ENCODE measurements at regions not wholly inside any gene's neighbourhood (a gene's known extent, or its start where the extent isn't known, plus 50 kb on each side); places are given as distances from the start of the nearest gene placed in this dataset.

GRCh38 chr9:13446286-13446937 lies 166.9 kb upstream of the MPDZ start:
- intact Hi-C loops (cut with micrococcal nuclease; ENCODE audit: unreplicated experiment) (no loop called here), in situ Hi-C loops (cut with HindIII; ENCODE audit: low pct_unique_long_range_greater_than_20kb, low sequenced_read_pairs) (no loop called here)
- TF ChIP-seq POLR2AphosphoS5 (IDR thresholded peaks at IDR 0.05; ENCODE audit: low read depth, low read length), result no peak
- TF ChIP-seq, protein P1, sequence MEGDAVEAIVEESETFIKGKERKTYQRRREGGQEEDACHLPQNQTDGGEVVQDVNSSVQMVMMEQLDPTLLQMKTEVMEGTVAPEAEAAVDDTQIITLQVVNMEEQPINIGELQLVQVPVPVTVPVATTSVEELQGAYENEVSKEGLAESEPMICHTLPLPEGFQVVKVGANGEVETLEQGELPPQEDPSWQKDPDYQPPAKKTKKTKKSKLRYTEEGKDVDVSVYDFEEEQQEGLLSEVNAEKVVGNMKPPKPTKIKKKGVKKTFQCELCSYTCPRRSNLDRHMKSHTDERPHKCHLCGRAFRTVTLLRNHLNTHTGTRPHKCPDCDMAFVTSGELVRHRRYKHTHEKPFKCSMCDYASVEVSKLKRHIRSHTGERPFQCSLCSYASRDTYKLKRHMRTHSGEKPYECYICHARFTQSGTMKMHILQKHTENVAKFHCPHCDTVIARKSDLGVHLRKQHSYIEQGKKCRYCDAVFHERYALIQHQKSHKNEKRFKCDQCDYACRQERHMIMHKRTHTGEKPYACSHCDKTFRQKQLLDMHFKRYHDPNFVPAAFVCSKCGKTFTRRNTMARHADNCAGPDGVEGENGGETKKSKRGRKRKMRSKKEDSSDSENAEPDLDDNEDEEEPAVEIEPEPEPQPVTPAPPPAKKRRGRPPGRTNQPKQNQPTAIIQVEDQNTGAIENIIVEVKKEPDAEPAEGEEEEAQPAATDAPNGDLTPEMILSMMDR (IDR thresholded peaks at IDR 0.05), result no peak
- TF ChIP-seq TCF7L2 (IDR thresholded peaks at IDR 0.05; ENCODE audit: low read depth, low read length), result no peak
- TF ChIP-seq SIN3A (IDR thresholded peaks at IDR 0.05; ENCODE audit: borderline replicate concordance, insufficient read depth, low read depth, low read length), result no peak
- TF ChIP-seq, protein P2, sequence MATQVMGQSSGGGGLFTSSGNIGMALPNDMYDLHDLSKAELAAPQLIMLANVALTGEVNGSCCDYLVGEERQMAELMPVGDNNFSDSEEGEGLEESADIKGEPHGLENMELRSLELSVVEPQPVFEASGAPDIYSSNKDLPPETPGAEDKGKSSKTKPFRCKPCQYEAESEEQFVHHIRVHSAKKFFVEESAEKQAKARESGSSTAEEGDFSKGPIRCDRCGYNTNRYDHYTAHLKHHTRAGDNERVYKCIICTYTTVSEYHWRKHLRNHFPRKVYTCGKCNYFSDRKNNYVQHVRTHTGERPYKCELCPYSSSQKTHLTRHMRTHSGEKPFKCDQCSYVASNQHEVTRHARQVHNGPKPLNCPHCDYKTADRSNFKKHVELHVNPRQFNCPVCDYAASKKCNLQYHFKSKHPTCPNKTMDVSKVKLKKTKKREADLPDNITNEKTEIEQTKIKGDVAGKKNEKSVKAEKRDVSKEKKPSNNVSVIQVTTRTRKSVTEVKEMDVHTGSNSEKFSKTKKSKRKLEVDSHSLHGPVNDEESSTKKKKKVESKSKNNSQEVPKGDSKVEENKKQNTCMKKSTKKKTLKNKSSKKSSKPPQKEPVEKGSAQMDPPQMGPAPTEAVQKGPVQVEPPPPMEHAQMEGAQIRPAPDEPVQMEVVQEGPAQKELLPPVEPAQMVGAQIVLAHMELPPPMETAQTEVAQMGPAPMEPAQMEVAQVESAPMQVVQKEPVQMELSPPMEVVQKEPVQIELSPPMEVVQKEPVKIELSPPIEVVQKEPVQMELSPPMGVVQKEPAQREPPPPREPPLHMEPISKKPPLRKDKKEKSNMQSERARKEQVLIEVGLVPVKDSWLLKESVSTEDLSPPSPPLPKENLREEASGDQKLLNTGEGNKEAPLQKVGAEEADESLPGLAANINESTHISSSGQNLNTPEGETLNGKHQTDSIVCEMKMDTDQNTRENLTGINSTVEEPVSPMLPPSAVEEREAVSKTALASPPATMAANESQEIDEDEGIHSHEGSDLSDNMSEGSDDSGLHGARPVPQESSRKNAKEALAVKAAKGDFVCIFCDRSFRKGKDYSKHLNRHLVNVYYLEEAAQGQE (IDR thresholded peaks at IDR 0.05; ENCODE audit: insufficient read depth in 1 of 2, low read depth in 2 of 2, low read length in 1 of 2), result no peak
- no peaks in the 10 kb centered on the region for H3K27me3 ChIP-seq (ENCODE audit: control insufficient read depth, insufficient read depth, low read length)
- H3K27ac ChIP-seq (ENCODE audit: low read length), result no peak overlapping the region
- DNase-seq (ENCODE audit: low read depth, low spot score), result no peak
- no TSS peak for BruUV-seq (replicated peaks)
- no peak overlapping the region for H3K4me3 ChIP-seq (ENCODE audit: low read depth in 2 of 2, low read length in 2 of 2)
- no peaks in the 10 kb centered on the region; the same call in 1 of the 2 replicates for H3K36me3 ChIP-seq (ENCODE audit: control insufficient read depth, insufficient read depth, low read length)
- ChIA-PET CTCF (no interaction called here), POLR2A (no interaction called here)
- no peaks in the 10 kb centered on the region for H3K9me3 ChIP-seq (ENCODE audit: control insufficient read depth, insufficient read depth, low read depth, low read length)
- ATAC-seq, result no peak
- no peaks in the 10 kb centered on the region for H3K4me1 ChIP-seq (ENCODE audit: control insufficient read depth, insufficient read depth, low read length)

DNA sequence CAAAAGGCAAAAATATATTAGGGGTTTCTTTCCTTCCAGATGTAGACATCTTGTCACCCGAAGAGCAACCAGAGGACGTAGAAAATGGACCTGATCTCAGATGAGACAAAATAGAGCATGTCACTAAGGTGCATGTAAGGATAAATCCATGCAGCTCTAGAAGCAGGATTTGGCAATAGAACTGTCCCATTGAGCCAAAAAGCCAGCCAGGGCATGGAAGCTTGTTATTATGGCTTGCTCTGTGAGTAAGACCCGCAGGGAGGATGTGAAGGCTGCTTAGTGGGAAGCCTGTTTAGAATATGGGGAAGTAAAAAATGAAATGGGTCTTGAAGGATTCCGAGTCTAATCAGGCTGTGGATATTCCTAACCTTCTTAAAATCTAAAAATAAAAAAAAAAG lies 165.6 kb upstream of the MPDZ start:
- ChIA-PET CTCF (no interaction called here), POLR2A (no interaction called here)
- no TSS peak for BruUV-seq (replicated peaks)
- in situ Hi-C loops (cut with HindIII; ENCODE audit: low pct_unique_long_range_greater_than_20kb, low sequenced_read_pairs), result no loop called here
- no peaks in the 10 kb centered on the region; the same call in 1 of the 2 replicates for H3K36me3 ChIP-seq (ENCODE audit: control insufficient read depth, insufficient read depth, low read length)
- DNase-seq (ENCODE audit: low read depth, low spot score) (no peak), ATAC-seq (no peak)
- no peak overlapping the region for H3K27ac ChIP-seq (ENCODE audit: low read length)
- TF ChIP-seq, protein P2 (IDR thresholded peaks at IDR 0.05; ENCODE audit: insufficient read depth in 1 of 2, low read depth in 2 of 2, low read length in 1 of 2), result no peak
- TF ChIP-seq TCF7L2 (IDR thresholded peaks at IDR 0.05; ENCODE audit: low read depth, low read length), result no peak
- TF ChIP-seq, protein P1 (IDR thresholded peaks at IDR 0.05), result no peak
- TF ChIP-seq POLR2AphosphoS5 (IDR thresholded peaks at IDR 0.05; ENCODE audit: low read depth, low read length), result no peak
- TF ChIP-seq SIN3A (IDR thresholded peaks at IDR 0.05; ENCODE audit: borderline replicate concordance, insufficient read depth, low read depth, low read length), result no peak
- intact Hi-C loops (cut with micrococcal nuclease; ENCODE audit: unreplicated experiment), result no loop called here
- no peaks in the 10 kb centered on the region for H3K27me3 ChIP-seq (ENCODE audit: control insufficient read depth, insufficient read depth, low read length)
- H3K9me3 ChIP-seq (ENCODE audit: control insufficient read depth, insufficient read depth, low read depth, low read length), result no peaks in the 10 kb centered on the region
- no peaks in the 10 kb centered on the region for H3K4me1 ChIP-seq (ENCODE audit: control insufficient read depth, insufficient read depth, low read length)
- H3K4me3 ChIP-seq (ENCODE audit: low read depth in 2 of 2, low read length in 2 of 2), result no peak overlapping the region
